Osteoblast (primary cell): ENCODE measurements at regions not wholly inside any gene's neighbourhood (a gene's known extent, or its start where the extent isn't known, plus 50 kb on each side); places are given as distances from the start of the nearest gene placed in this dataset.

ENCODE experiments used
- DNase-seq: peaks from one replicate; pipeline ENCODE4 v3.0.0; 2011; ENCODE audit warnings: low spot score, mixed read lengths; ENCODE audit not compliant: insufficient read length; ENCODE audit errors: missing footprints
- H2AFZ ChIP-seq: 2 replicates; pipeline ENCODE4 v1.6.0; 2011; ENCODE audit warnings: mild to moderate bottlenecking, low read length
- H3K27ac ChIP-seq: 2 replicates; pipeline ENCODE4 v1.5.1; 2011; ENCODE audit warnings: mild to moderate bottlenecking, low read depth, low read length, moderate library complexity
- H3K27me3 ChIP-seq: 2 replicates; pipeline ENCODE4 v1.6.0; 2012; ENCODE audit warnings: mild to moderate bottlenecking, control low read depth, inconsistent platforms, low read length, moderate library complexity; ENCODE audit not compliant: insufficient read depth
- H3K36me3 ChIP-seq: 2 replicates; pipeline ENCODE4 v1.5.1; 2011; ENCODE audit warnings: mild to moderate bottlenecking, low read length, control low read depth, moderate library complexity; ENCODE audit not compliant: insufficient read depth
- H3K4me1 ChIP-seq: 2 replicates; pipeline ENCODE4 v1.5.1; 2011; ENCODE audit warnings: mild to moderate bottlenecking, low read length, control low read depth, moderate library complexity; ENCODE audit not compliant: insufficient read depth
- H3K4me2 ChIP-seq: 2 replicates; pipeline ENCODE4 v1.6.0; 2011; ENCODE audit warnings: mild to moderate bottlenecking, low read length; ENCODE audit not compliant: insufficient read depth
- H3K4me3 ChIP-seq: fragments of 200-600 bp; sonication (generic); 3 replicates; pipeline ENCODE4 v1.5.1; 2012; ENCODE audit warnings: mild to moderate bottlenecking, low read length, inconsistent platforms; ENCODE audit not compliant: insufficient read depth
- H3K79me2 ChIP-seq: 2 replicates; pipeline ENCODE4 v1.6.0; 2012; ENCODE audit warnings: mild to moderate bottlenecking, low read length, control low read depth, inconsistent platforms; ENCODE audit not compliant: insufficient read depth
- H3K9me3 ChIP-seq: 2 replicates; pipeline ENCODE4 v1.5.1; 2011; ENCODE audit warnings: low read depth, low read length, control low read depth
- H4K20me1 ChIP-seq: 2 replicates; pipeline ENCODE4 v1.6.0; 2012; ENCODE audit warnings: mild to moderate bottlenecking, low read length, control low read depth; ENCODE audit not compliant: insufficient read depth
- TF ChIP-seq, protein P1 (sequence below): IDR thresholded peaks from 2 replicates; pipeline ENCODE4 v1.5.1; 2011; ENCODE audit warnings: mild to moderate bottlenecking, low read depth, low read length, moderate library complexity; ENCODE audit errors: extremely low read depth

DNA sequence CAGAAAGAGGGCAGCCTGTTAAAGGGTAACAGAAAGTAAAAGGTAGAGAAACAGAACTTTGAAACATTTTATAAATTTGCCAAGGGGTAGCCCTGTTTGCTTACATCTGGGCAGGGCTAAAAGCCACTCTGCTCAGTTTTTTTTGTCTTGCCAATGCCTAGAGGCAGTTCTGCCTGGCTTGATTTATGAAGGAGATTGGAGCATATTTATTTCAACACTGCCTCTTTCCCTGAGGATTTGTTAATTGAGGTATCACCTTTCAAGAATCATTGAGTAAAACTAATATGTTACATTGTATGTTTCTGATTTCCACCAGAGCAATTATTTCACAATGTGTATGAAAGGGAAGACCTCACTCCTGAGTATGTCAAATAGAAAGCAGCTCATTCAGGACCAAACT is 160.8 kb downstream of the GXYLT1 start:
- DNase-seq, result no peak
- H3K27ac ChIP-seq, result no peak overlapping the region
- no peak overlapping the region for H3K4me2 ChIP-seq
- H3K4me3 ChIP-seq, result no peak overlapping the region
- no peaks in the 10 kb centered on the region for H3K9me3 ChIP-seq
- no peaks in the 10 kb centered on the region for H4K20me1 ChIP-seq
- H3K27me3 ChIP-seq, result no peaks in the 10 kb centered on the region
- H2AFZ ChIP-seq, result no peak overlapping the region
- no peaks in the 10 kb centered on the region for H3K79me2 ChIP-seq
- no peaks in the 10 kb centered on the region for H3K36me3 ChIP-seq
- TF ChIP-seq, protein P1, sequence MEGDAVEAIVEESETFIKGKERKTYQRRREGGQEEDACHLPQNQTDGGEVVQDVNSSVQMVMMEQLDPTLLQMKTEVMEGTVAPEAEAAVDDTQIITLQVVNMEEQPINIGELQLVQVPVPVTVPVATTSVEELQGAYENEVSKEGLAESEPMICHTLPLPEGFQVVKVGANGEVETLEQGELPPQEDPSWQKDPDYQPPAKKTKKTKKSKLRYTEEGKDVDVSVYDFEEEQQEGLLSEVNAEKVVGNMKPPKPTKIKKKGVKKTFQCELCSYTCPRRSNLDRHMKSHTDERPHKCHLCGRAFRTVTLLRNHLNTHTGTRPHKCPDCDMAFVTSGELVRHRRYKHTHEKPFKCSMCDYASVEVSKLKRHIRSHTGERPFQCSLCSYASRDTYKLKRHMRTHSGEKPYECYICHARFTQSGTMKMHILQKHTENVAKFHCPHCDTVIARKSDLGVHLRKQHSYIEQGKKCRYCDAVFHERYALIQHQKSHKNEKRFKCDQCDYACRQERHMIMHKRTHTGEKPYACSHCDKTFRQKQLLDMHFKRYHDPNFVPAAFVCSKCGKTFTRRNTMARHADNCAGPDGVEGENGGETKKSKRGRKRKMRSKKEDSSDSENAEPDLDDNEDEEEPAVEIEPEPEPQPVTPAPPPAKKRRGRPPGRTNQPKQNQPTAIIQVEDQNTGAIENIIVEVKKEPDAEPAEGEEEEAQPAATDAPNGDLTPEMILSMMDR, result no peak
- H3K4me1 ChIP-seq, result no peaks in the 10 kb centered on the region

DNA sequence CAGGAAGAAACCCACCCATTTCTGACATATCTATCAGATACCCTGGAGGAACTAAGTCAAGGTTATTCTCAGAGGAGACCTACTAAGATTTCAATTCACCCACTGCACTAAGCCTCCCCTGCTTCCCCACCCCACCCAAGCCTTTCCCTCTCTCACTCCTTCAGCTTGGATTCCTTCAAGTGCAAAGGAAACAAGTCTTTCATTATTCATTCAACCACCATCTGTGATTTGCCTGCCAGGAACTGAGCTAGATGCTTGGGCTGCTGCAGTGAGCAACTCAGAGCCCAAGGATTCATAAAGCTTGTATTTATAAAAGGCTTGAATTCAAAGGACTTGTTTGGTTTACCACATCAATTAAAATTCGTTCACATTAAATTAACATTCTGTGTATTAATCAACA is 161.3 kb downstream of the GXYLT1 start:
- Histone ChIP-seq H3K4me3 (no peak overlapping the region), H4K20me1 (no peaks in the 10 kb centered on the region), H3K4me1 (no peaks in the 10 kb centered on the region), H3K27ac (no peak overlapping the region), H3K4me2 (no peak overlapping the region), H2AFZ (no peak overlapping the region), H3K36me3 (no peaks in the 10 kb centered on the region), H3K9me3 (no peaks in the 10 kb centered on the region), H3K27me3 (no peaks in the 10 kb centered on the region), H3K79me2 (no peaks in the 10 kb centered on the region)
- DNase-seq, result no peak
- TF ChIP-seq, protein P1, result no peak

DNA sequence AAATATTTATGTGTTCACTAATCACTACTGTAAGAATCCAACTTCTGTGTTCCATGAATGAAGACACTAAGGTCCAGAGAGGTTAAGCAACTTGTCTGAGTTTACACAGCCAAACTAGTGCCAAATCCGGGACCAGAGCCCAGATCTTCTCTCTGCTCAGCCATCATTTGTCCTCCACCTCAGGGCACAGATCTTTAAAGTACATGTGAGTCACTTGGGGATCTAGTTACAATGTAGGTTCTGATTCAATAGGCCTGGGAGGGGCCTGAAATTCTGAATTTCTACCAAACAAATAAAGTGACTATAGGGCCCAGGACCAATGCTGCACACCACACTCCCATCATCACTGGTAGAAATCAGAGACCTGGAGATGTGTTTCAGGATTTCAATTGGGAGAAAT is 162.9 kb downstream of the GXYLT1 start:
- Histone ChIP-seq H3K4me1 (no peaks in the 10 kb centered on the region), H3K36me3 (no peaks in the 10 kb centered on the region), H3K9me3 (no peaks in the 10 kb centered on the region), H3K27me3 (no peaks in the 10 kb centered on the region), H3K4me3 (no peak overlapping the region), H2AFZ (no peak overlapping the region), H4K20me1 (no peaks in the 10 kb centered on the region), H3K4me2 (no peak overlapping the region), H3K27ac (no peak overlapping the region), H3K79me2 (no peaks in the 10 kb centered on the region)
- no peak for DNase-seq
- TF ChIP-seq, protein P1, result no peak

DNA sequence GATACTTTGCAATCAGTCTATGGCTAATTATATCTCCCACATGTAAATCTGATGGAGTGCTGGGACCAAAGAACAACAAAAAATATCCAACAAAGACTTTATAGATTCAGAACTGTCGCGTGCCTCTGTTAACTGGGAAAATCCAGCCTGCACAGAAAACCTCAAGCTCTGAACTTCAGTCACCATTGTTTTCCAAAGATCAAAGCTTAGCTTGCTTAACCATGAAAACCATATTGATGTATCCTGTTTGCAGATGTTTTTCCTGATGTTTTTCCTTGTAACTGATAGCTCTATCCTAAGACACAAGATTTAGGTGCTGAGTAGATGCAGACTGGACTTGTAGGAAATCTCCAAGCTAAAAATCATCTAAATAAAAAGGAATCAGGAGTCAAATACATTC is 163.7 kb downstream of the GXYLT1 start:
- H3K4me1 ChIP-seq, result no peaks in the 10 kb centered on the region
- H3K79me2 ChIP-seq, result no peaks in the 10 kb centered on the region
- DNase-seq, result no peak
- no peaks in the 10 kb centered on the region for H4K20me1 ChIP-seq
- no peaks in the 10 kb centered on the region for H3K9me3 ChIP-seq
- H3K4me3 ChIP-seq, result no peak overlapping the region
- H2AFZ ChIP-seq, result no peak overlapping the region
- H3K4me2 ChIP-seq, result no peak overlapping the region
- no peaks in the 10 kb centered on the region for H3K36me3 ChIP-seq
- TF ChIP-seq, protein P1, result no peak
- H3K27ac ChIP-seq, result no peak overlapping the region
- H3K27me3 ChIP-seq, result no peaks in the 10 kb centered on the region
